Mesothelial cell of epicardium (in vitro differentiated cells): ENCODE measurements at regions not wholly inside any gene's neighbourhood (a gene's known extent, or its start where the extent isn't known, plus 50 kb on each side); places are given as distances from the start of the nearest gene placed in this dataset.

Experiments
- DNase-seq, 2 experiments: peaks; one replicate each; pipeline ENCODE4 v3.0.0; 2021; ENCODE audit warnings: low spot score in 2 of 2; ENCODE audit not compliant: unreplicated experiment in 2 of 2
- H3K27ac Mint-ChIP-seq: 2 replicates; pipeline ENCODE4 v1.8.0; 2021; ENCODE audit warnings: mixed read lengths
- H3K27me3 Mint-ChIP-seq: 2 replicates; pipeline ENCODE4 v1.8.0; 2021; ENCODE audit warnings: low read depth, mixed read lengths
- H3K36me3 Mint-ChIP-seq: 2 replicates; pipeline ENCODE4 v1.8.0; 2021; ENCODE audit warnings: mixed read lengths
- H3K4me1 Mint-ChIP-seq: 2 replicates; pipeline ENCODE4 v1.8.0; 2021; ENCODE audit warnings: mixed read lengths
- H3K4me3 Mint-ChIP-seq: 2 replicates; pipeline ENCODE4 v1.8.0; 2021; ENCODE audit warnings: mild to moderate bottlenecking, moderate library complexity, mixed read lengths
- H3K9me3 Mint-ChIP-seq: 2 replicates; pipeline ENCODE4 v1.8.0; 2021; ENCODE audit warnings: mixed read lengths
- CTCF ChIP-seq: fragments of 200-600 bp; sonication (generic); IDR thresholded peaks from one replicate; pipeline ENCODE4 v1.5.0; 2021; ENCODE audit warnings: antibody characterized with exemption; ENCODE audit not compliant: unreplicated experiment

- no peak overlapping the region for H3K4me3 Mint-ChIP-seq
- peaks cover 3% of the 10 kb centered on the region for H3K27me3 Mint-ChIP-seq
- peaks cover 8% of the 10 kb centered on the region for H3K9me3 Mint-ChIP-seq
- H3K4me1 Mint-ChIP-seq = no peaks in the 10 kb centered on the region
- H3K36me3 Mint-ChIP-seq = no peaks in the 10 kb centered on the region
- H3K27ac Mint-ChIP-seq = no peak overlapping the region
- peak in 1 of 2 experiments; percentile 17 for DNase-seq
- TF ChIP-seq CTCF = no peak
These were observed 207.0 kb downstream of the ASMT start for GRCh38 chrX:1821846-1822245.

GRCh38 chrX:1824855-1825254, 210.0 kb downstream of the ASMT start:
- H3K27me3 Mint-ChIP-seq = peaks cover 3% of the 10 kb centered on the region
- TF ChIP-seq CTCF = no peak
- H3K9me3 Mint-ChIP-seq = peaks cover 4% of the 10 kb centered on the region
- no peak overlapping the region for H3K4me3 Mint-ChIP-seq
- H3K27ac Mint-ChIP-seq = no peak overlapping the region
- no peaks in the 10 kb centered on the region for H3K4me1 Mint-ChIP-seq
- peak in 1 of 2 experiments; percentile 13 for DNase-seq
- no peaks in the 10 kb centered on the region for H3K36me3 Mint-ChIP-seq

DNA sequence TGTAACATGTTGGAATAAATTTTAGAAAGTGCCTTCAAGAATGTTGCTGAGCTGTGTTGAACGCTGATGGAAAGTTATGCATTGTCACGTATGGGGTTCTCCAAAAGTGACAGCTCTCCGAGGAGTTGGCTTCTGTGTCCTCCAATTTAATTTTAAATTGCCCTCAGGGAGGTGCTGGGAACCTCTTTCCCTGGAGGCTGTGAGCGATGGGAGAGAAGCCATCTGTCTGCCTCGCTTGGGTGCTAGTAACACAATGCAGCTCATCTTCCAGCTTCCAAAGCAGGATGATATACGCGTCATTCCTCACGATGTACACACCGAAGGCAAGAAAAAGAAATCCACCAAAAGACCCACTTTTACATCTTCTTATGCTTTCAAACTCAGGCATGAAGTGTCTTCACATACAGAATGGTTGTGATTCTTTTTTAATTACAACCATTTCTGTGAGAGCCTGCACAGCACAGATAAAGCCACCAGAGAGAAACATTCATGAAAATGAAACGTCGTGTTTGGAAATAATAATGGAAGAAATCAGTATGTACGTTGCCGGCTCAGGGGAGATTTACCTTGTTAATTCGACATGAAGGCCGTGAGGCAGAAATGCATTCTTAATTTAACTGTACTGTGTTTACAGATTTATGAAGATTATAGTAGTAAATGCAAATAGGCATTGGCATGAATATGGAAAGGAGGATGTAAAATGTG, 218.9 kb downstream of the ASMT start:
- TF ChIP-seq CTCF = no peak
- Mint-ChIP-seq H3K27ac (no peak overlapping the region), H3K36me3 (no peaks in the 10 kb centered on the region), H3K4me1 (no peaks in the 10 kb centered on the region), H3K27me3 (no peaks in the 10 kb centered on the region), H3K4me3 (no peak overlapping the region), H3K9me3 (peaks cover 12% of the 10 kb centered on the region)
- no peak for DNase-seq

DNA sequence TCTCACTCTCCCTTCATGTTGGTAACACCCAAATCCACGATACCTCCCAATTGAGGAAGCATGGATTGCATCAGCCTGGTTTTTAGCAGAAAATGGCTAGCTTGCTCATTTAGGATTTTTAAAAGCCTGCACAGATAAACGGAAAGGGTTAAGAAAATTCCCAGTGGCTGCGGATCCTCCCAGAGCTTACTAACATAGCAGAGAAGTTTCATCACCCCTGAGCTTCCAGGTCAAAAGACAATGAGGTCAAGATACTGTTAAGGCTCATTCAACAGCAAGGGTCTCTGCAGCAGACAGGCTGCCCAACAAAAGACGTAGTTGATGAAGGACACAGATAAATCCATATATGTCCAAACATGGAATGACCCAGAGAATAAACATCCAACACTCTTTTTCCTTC, 220.2 kb downstream of the ASMT start:
- H3K9me3 Mint-ChIP-seq = peaks cover 13% of the 10 kb centered on the region
- H3K27ac Mint-ChIP-seq = no peak overlapping the region
- H3K4me3 Mint-ChIP-seq = no peak overlapping the region
- no peaks in the 10 kb centered on the region for H3K27me3 Mint-ChIP-seq
- no peak for TF ChIP-seq CTCF
- H3K4me1 Mint-ChIP-seq = no peaks in the 10 kb centered on the region
- DNase-seq = no peak
- H3K36me3 Mint-ChIP-seq = no peaks in the 10 kb centered on the region

DNA sequence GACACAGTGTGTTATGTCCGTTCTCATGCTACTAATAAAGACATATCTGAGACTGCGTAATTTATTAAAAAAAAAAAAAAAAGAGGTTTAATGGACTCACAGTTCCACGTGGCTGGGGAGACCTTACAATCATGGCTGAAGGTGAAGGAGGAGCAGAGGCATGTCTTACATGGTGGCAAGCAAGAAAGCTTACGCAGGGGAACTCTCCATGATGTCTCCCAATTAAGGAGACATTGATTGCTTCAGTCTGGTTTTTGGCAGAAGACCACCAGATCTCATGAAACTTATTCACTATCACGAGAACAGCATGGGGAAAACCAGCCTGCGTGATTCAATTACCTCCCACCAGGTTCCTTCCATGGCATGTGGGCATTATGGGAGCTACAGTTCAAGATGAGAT, 221.8 kb downstream of the ASMT start:
- no peaks in the 10 kb centered on the region for H3K27me3 Mint-ChIP-seq
- peaks cover 17% of the 10 kb centered on the region for H3K9me3 Mint-ChIP-seq
- H3K4me3 Mint-ChIP-seq = no peak overlapping the region
- no peaks in the 10 kb centered on the region for H3K36me3 Mint-ChIP-seq
- DNase-seq = no peak
- H3K27ac Mint-ChIP-seq = no peak overlapping the region
- no peaks in the 10 kb centered on the region for H3K4me1 Mint-ChIP-seq
- no peak for TF ChIP-seq CTCF
